Ishikawa (cell line): ENCODE measurements at regions not wholly inside any gene's neighbourhood (a gene's known extent, or its start where the extent isn't known, plus 50 kb on each side); places are given as distances from the start of the nearest gene placed in this dataset.

ENCODE experiments used
- CEBPB ChIP-seq: IDR thresholded peaks from 2 replicates; pipeline ENCODE4 v1.6.1; 2012
- EGR1 ChIP-seq: IDR thresholded peaks from 2 replicates; pipeline ENCODE4 v1.6.1; 2012
- EP300 ChIP-seq: IDR thresholded peaks from 2 replicates; pipeline ENCODE4 v1.6.1; 2012; ENCODE audit warnings: borderline replicate concordance
- MAX ChIP-seq: IDR thresholded peaks from 2 replicates; pipeline ENCODE4 v1.6.1; 2012
- RAD21 ChIP-seq: IDR thresholded peaks from 2 replicates; pipeline ENCODE4 v1.6.1; 2012; ENCODE audit warnings: low read depth
- TAF1 ChIP-seq: IDR thresholded peaks from 2 replicates; pipeline ENCODE4 v1.6.1; 2012; ENCODE audit warnings: low read depth, mild to moderate bottlenecking
- TCF12 ChIP-seq: IDR thresholded peaks from 2 replicates; pipeline ENCODE4 v1.6.1; 2012; ENCODE audit warnings: low read depth
- USF1 ChIP-seq: IDR thresholded peaks from 2 replicates; pipeline ENCODE4 v1.6.1; 2012
- YY1 ChIP-seq: IDR thresholded peaks from 2 replicates; pipeline ENCODE4 v1.6.1; 2012; ENCODE audit warnings: low read depth

- no peak for TF ChIP-seq EP300
- TF ChIP-seq TAF1: no peak
- no peak for TF ChIP-seq YY1
- TF ChIP-seq CEBPB: no peak
- TF ChIP-seq EGR1: no peak
- no peak for TF ChIP-seq MAX
- no peak for TF ChIP-seq RAD21
- no peak for TF ChIP-seq USF1
- no peak for TF ChIP-seq TCF12
These were observed 264.9 kb downstream of the NOVA1 start for GRCh38 chr14:26332966-26333365.
